ENCODE measurements at regions not wholly inside any gene's neighbourhood (a gene's known extent, or its start where the extent isn't known, plus 50 kb on each side); places are given as distances from the start of the nearest gene placed in this dataset.

DNA sequence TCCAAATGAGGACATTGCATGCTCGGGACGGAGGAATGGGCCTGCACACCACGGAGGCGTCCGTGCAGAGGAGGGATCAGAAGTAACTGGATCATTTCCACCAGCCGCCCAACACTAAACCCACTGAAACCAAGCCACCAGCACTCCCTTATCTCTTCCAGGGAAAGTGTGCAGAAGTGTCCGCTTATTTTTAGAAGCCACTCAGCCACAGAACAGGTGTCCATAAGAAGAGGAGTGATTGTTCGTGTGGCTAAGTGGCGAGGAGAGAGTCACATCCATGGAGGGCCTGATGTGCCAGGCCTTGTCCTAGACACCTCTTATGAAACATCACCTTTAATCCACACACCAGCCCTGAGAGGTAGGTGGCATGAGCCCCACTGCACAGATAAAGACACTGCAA, 407.9 kb upstream of the NPVF start:
- POLR2A ChIA-PET (ENCODE audit: unreplicated experiment): no interaction called here

DNA sequence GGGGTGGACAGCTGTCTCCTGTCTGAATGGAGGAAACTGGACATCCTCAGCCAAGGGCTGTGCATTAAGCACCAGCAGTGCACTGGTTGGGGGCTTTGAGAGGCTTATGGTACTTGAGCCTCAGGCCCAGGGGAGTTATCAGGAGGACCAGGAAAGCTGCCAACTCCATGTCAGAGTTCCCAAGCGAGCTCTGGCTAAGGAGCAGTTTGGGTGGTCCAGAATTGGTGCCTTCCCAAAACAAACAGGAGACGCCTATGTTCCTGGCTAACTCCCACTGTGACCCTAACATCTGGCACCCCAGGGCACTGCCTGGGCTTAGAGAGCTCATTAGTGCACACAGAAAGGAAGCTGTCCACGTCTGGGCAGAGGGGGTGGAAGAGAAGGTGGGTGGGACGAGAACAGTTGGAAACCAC, 408.6 kb upstream of the NPVF start:
- H2AFZ ChIP-seq: no peak overlapping the region
- H3K9me3 ChIP-seq (ENCODE audit: insufficient read depth, low read depth): no peaks in the 10 kb centered on the region
- no peak overlapping the region for H3K4me3 ChIP-seq
- no TSS peak for BruUV-seq (replicated peaks)
- no peaks in the 10 kb centered on the region for H4K20me1 ChIP-seq (ENCODE audit: insufficient read depth)
- DNase-seq: no peak
- ChIA-PET POLR2A (ENCODE audit: unreplicated experiment) (no interaction called here), CTCF (no interaction called here)
- H3K4me2 ChIP-seq: no peak overlapping the region
- H3K9me2 ChIP-seq (ENCODE audit: insufficient read depth): no peaks in the 10 kb centered on the region
- H3K36me3 ChIP-seq (ENCODE audit: low read depth): no peaks in the 10 kb centered on the region
- H3K27ac ChIP-seq: no peak overlapping the region
- no peaks in the 10 kb centered on the region for H3F3A ChIP-seq (ENCODE audit: insufficient read depth, low read depth)
- no peaks in the 10 kb centered on the region for H3K4me1 ChIP-seq (replicated peaks; ENCODE audit: insufficient read depth)
- H3K27me3 ChIP-seq (ENCODE audit: insufficient read depth, low read depth): peaks cover 27% of the 10 kb centered on the region; the same call in 1 of the 2 replicates
- H3K79me2 ChIP-seq (ENCODE audit: low read depth): no peaks in the 10 kb centered on the region
- TF ChIP-seq, protein P1, sequence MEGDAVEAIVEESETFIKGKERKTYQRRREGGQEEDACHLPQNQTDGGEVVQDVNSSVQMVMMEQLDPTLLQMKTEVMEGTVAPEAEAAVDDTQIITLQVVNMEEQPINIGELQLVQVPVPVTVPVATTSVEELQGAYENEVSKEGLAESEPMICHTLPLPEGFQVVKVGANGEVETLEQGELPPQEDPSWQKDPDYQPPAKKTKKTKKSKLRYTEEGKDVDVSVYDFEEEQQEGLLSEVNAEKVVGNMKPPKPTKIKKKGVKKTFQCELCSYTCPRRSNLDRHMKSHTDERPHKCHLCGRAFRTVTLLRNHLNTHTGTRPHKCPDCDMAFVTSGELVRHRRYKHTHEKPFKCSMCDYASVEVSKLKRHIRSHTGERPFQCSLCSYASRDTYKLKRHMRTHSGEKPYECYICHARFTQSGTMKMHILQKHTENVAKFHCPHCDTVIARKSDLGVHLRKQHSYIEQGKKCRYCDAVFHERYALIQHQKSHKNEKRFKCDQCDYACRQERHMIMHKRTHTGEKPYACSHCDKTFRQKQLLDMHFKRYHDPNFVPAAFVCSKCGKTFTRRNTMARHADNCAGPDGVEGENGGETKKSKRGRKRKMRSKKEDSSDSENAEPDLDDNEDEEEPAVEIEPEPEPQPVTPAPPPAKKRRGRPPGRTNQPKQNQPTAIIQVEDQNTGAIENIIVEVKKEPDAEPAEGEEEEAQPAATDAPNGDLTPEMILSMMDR (conservative IDR thresholded peaks at IDR 0.05): no peak
- TF ChIP-seq EZH2 (IDR thresholded peaks at IDR 0.05; ENCODE audit: low read depth): no peak
- intact Hi-C loops (cut with micrococcal nuclease; ENCODE audit: unreplicated experiment): no loop called here

More for the DNA sequence above, 407.9 kb upstream of the NPVF start:
- Histone ChIP-seq H4K20me1 (ENCODE audit: insufficient read depth) (no peaks in the 10 kb centered on the region), H3K4me2 (no peak overlapping the region), H2AFZ (no peak overlapping the region), H3K36me3 (ENCODE audit: low read depth) (no peaks in the 10 kb centered on the region), H3K27ac (no peak overlapping the region), H3K4me3 (no peak overlapping the region), H3K4me1 (replicated peaks; ENCODE audit: insufficient read depth) (no peaks in the 10 kb centered on the region), H3K9me3 (ENCODE audit: insufficient read depth, low read depth) (no peaks in the 10 kb centered on the region), H3K27me3 (ENCODE audit: insufficient read depth, low read depth) (peaks cover 34% of the 10 kb centered on the region), H3K79me2 (ENCODE audit: low read depth) (no peaks in the 10 kb centered on the region), H3F3A (ENCODE audit: insufficient read depth, low read depth) (no peaks in the 10 kb centered on the region), H3K9me2 (ENCODE audit: insufficient read depth) (no peaks in the 10 kb centered on the region)
- no peak for DNase-seq
- intact Hi-C loops (cut with micrococcal nuclease; ENCODE audit: unreplicated experiment): no loop called here
- BruUV-seq (replicated peaks): no TSS peak
- CTCF ChIA-PET: no interaction called here
- TF ChIP-seq, protein P1 (conservative IDR thresholded peaks at IDR 0.05): no peak
- TF ChIP-seq EZH2 (IDR thresholded peaks at IDR 0.05; ENCODE audit: low read depth): no peak

DNA sequence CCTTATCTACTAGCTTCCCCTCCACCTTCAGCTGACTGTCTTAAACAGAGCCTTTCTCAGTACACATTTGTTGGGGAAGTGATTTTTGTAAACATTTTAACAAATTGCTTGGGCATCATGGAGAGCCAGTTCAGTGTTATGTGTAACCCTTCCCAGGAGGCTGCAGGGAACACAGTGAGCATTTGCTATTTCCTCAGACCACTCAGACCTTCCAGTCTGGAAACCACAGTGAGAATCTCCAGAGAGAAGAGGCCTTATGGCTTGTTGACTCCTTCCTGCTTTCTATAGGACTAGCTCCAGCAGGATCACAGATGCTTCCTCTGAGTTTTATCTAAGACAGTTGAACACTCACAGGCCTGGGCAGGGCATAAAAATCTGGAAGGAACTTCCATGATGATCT, 409.8 kb upstream of the NPVF start:
- BruUV-seq (replicated peaks): no TSS peak
- Histone ChIP-seq H4K20me1 (ENCODE audit: insufficient read depth) (no peaks in the 10 kb centered on the region), H3K4me2 (no peak overlapping the region), H3K79me2 (ENCODE audit: low read depth) (no peaks in the 10 kb centered on the region), H3K9me2 (ENCODE audit: insufficient read depth) (no peaks in the 10 kb centered on the region), H3K36me3 (ENCODE audit: low read depth) (no peaks in the 10 kb centered on the region), H3K4me1 (replicated peaks; ENCODE audit: insufficient read depth) (no peaks in the 10 kb centered on the region), H2AFZ (no peak overlapping the region), H3K4me3 (no peak overlapping the region), H3K9me3 (ENCODE audit: insufficient read depth, low read depth) (no peaks in the 10 kb centered on the region), H3K27ac (no peak overlapping the region), H3F3A (ENCODE audit: insufficient read depth, low read depth) (no peaks in the 10 kb centered on the region), H3K27me3 (ENCODE audit: insufficient read depth, low read depth) (0 out of 2 replicates have a peak, but pooled peaks cover 17% of the 10 kb centered on the region)
- no peak for TF ChIP-seq EZH2 (IDR thresholded peaks at IDR 0.05; ENCODE audit: low read depth)
- TF ChIP-seq, protein P1 (conservative IDR thresholded peaks at IDR 0.05): no peak
- DNase-seq: no peak
- intact Hi-C loops (cut with micrococcal nuclease; ENCODE audit: unreplicated experiment): no loop called here
- POLR2A ChIA-PET (ENCODE audit: unreplicated experiment): no interaction called here
- CTCF ChIA-PET: no interaction called here
